H1 (cell line): ENCODE measurements at regions not wholly inside any gene's neighbourhood (a gene's known extent, or its start where the extent isn't known, plus 50 kb on each side); places are given as distances from the start of the nearest gene placed in this dataset.
"Not testable (repeated sequence)": the region's sequence is repeated elsewhere in the genome, so short reads cannot be mapped to it uniquely, and the experiment has no call there.

ENCODE experiments used
- CTCF ChIA-PET: fragments of 300-600 bp; sonication (Branson Sonifier 250); formaldehyde crosslinking; loops from one replicate; lab custom pipeline; 2021; ENCODE audit not compliant: partially characterized antibody; lab: Charles Lee
- POLR2A ChIA-PET: fragments of 300-600 bp; sonication (Branson Sonifier 250); formaldehyde crosslinking; loops from one replicate; lab custom pipeline; 2021; ENCODE audit warnings: inconsistent platforms; ENCODE audit not compliant: partially characterized antibody; lab: Charles Lee
- DNase-seq, 2 experiments: peaks; one replicate each; pipeline versions ENCODE4 v3.0.0 to v3.0.0-alpha.2; 2010 to 2022; ENCODE audit warnings: low spot score in 2 of 2, low read depth in 1 of 2, mixed read lengths in 1 of 2
- FAIRE-seq: peaks from 2 replicates; lab custom pipeline; 2011; peaks lifted over from hg19 to GRCh38; lab: Jason Lieb, UNC
- H2AFZ ChIP-seq: 2 replicates; pipeline ENCODE4 v1.8.1; 2012; ENCODE audit warnings: low read length, inconsistent platforms
- H2AK5ac ChIP-seq: 2 replicates; pipeline ENCODE4 v1.6.1; 2013; ENCODE audit warnings: low read depth, low read length
- H2BK120ac ChIP-seq: replicated peaks from 2 replicates; pipeline ENCODE3; 2013; ENCODE audit warnings: low read depth, low read length, inconsistent platforms
- H2BK12ac ChIP-seq: 2 replicates; pipeline ENCODE4 v1.6.1; 2013; ENCODE audit warnings: low read depth, low read length
- H2BK15ac ChIP-seq: 2 replicates; pipeline ENCODE4 v1.6.1; 2013; ENCODE audit warnings: low read length
- H2BK20ac ChIP-seq: 2 replicates; pipeline ENCODE4 v1.6.1; 2013; ENCODE audit warnings: low read length
- H2BK5ac ChIP-seq: 2 replicates; pipeline ENCODE4 v1.6.1; 2013; ENCODE audit warnings: low read depth, low read length
- H3K14ac ChIP-seq: 2 replicates; pipeline ENCODE4 v1.6.1; 2013; ENCODE audit warnings: inconsistent platforms; ENCODE audit not compliant: insufficient read length
- H3K18ac ChIP-seq: 2 replicates; pipeline ENCODE4 v1.6.1; 2013; ENCODE audit warnings: low read length; ENCODE audit errors: extremely low read depth
- H3K23ac ChIP-seq: 2 replicates; pipeline ENCODE4 v1.6.1; 2013; ENCODE audit warnings: inconsistent platforms; ENCODE audit not compliant: insufficient read length
- H3K23me2 ChIP-seq: 2 replicates; pipeline ENCODE4 v1.6.1; 2013; ENCODE audit warnings: low read depth, low read length
- H3K27ac ChIP-seq: 2 replicates; pipeline ENCODE4 v1.6.1; 2011; ENCODE audit warnings: low read depth, low read length, inconsistent platforms
- H3K27me3 ChIP-seq, 4 experiments: replicated peaks in 1 of 4; 1 replicate in 1 of 4; 2 replicates in 3 of 4; pipeline versions ENCODE4 v1.6.1 to v1.8.1; 2011 to 2013; ENCODE audit warnings: low read length in 3 of 4, mild to moderate bottlenecking in 3 of 4, inconsistent platforms in 2 of 4, mixed read lengths in 2 of 4, moderate library complexity in 1 of 4; ENCODE audit not compliant: control insufficient read depth in 3 of 4, insufficient read depth in 3 of 4; ENCODE audit errors: extremely low read depth in 1 of 4
- H3K36me3 ChIP-seq, 4 experiments: 2 replicates each; pipeline versions ENCODE4 v1.6.1 to v1.8.1; 2011 to 2013; ENCODE audit warnings: mild to moderate bottlenecking in 4 of 4, low read length in 3 of 4, moderate library complexity in 2 of 4, control low read depth in 1 of 4, inconsistent platforms in 1 of 4; ENCODE audit not compliant: insufficient read depth in 4 of 4, control insufficient read depth in 2 of 4
- H3K4ac ChIP-seq: replicated peaks from 2 replicates; pipeline ENCODE3; 2013; ENCODE audit warnings: low read length, low read depth, mixed read lengths, inconsistent platforms; ENCODE audit not compliant: insufficient read length
- H3K4me1 ChIP-seq, 4 experiments: replicated peaks in 1 of 4; 1 replicate in 1 of 4; 2 replicates in 3 of 4; pipeline versions ENCODE4 v1.6.1 to v1.8.1; 2011 to 2013; ENCODE audit warnings: low read length in 3 of 4, inconsistent platforms in 2 of 4, mixed read lengths in 1 of 4; ENCODE audit not compliant: insufficient read depth in 4 of 4, control insufficient read depth in 3 of 4
- H3K4me2 ChIP-seq, 2 experiments: 2 replicates each; pipeline versions ENCODE4 v1.6.1 to v1.8.1; 2011 to 2013; ENCODE audit warnings: low read depth in 2 of 2, low read length in 2 of 2, control low read depth in 1 of 2, inconsistent platforms in 1 of 2, mild to moderate bottlenecking in 1 of 2; ENCODE audit not compliant: insufficient read depth in 1 of 2
- H3K4me3 ChIP-seq, 4 experiments: fragments of 200-600, 300-600 bp in 1 of 4; sonication (generic), shearing (Covaris generic), sonication (Bioruptor Twin) in 1 of 4; 2 replicates each; pipeline versions ENCODE4 v1.5.1 to v1.8.1; 2011 to 2016; ENCODE audit warnings: low read length in 4 of 4, low read depth in 3 of 4, control low read depth in 2 of 4, inconsistent platforms in 2 of 4, mild to moderate bottlenecking in 2 of 4, mixed read lengths in 1 of 4, moderate library complexity in 1 of 4; ENCODE audit not compliant: insufficient read depth in 2 of 4; ENCODE audit errors: extremely low read depth in 1 of 4
- H3K56ac ChIP-seq: replicated peaks from 2 replicates; pipeline ENCODE3; 2013; ENCODE audit warnings: low read depth, mild to moderate bottlenecking, mixed read lengths, low read length, inconsistent platforms; ENCODE audit not compliant: insufficient read length
- H3K79me1 ChIP-seq: 2 replicates; pipeline ENCODE4 v1.6.1; 2013; ENCODE audit warnings: low read depth, low read length, control low read depth
- H3K79me2 ChIP-seq, 2 experiments: 2 replicates each; pipeline versions ENCODE4 v1.6.1 to v1.8.1; 2012 to 2013; ENCODE audit warnings: low read length in 2 of 2, mild to moderate bottlenecking in 2 of 2, inconsistent platforms in 1 of 2; ENCODE audit not compliant: insufficient read depth in 2 of 2, control insufficient read depth in 1 of 2
- H3K9ac ChIP-seq, 4 experiments: replicated peaks in 1 of 4; 1 replicate in 1 of 4; 2 replicates in 3 of 4; pipeline versions ENCODE4 v1.6.1 to v1.8.1; 2011 to 2013; ENCODE audit warnings: low read depth in 3 of 4, low read length in 3 of 4, control low read depth in 2 of 4, mild to moderate bottlenecking in 2 of 4, moderate library complexity in 2 of 4, inconsistent platforms in 1 of 4; ENCODE audit errors: extremely low read depth in 1 of 4
- H3K9me3 ChIP-seq, 2 experiments: 2 replicates each; pipeline versions ENCODE4 v1.6.1 to v1.8.1; 2012 to 2013; ENCODE audit warnings: mild to moderate bottlenecking in 2 of 2, moderate library complexity in 2 of 2, control low read depth in 1 of 2, inconsistent platforms in 1 of 2, low read depth in 1 of 2, low read length in 1 of 2, mixed read lengths in 1 of 2; ENCODE audit not compliant: insufficient read depth in 2 of 2
- H4K20me1 ChIP-seq, 2 experiments: replicated peaks in 1 of 2; 2 replicates each; pipeline versions ENCODE3 to v1.8.1; 2011 to 2013; ENCODE audit warnings: inconsistent platforms in 2 of 2, low read length in 2 of 2, mild to moderate bottlenecking in 1 of 2; ENCODE audit not compliant: insufficient read depth in 2 of 2, control insufficient read depth in 1 of 2
- H4K5ac ChIP-seq: 2 replicates; pipeline ENCODE4 v1.6.1; 2013; ENCODE audit warnings: low read length, low read depth, mixed read lengths, inconsistent platforms; ENCODE audit not compliant: insufficient read length
- H4K8ac ChIP-seq: 2 replicates; pipeline ENCODE4 v1.8.0; 2013; ENCODE audit warnings: mild to moderate bottlenecking, moderate library complexity, low read length, inconsistent platforms; ENCODE audit not compliant: insufficient read depth; ENCODE audit errors: extremely low read depth
- H4K91ac ChIP-seq: replicated peaks from 2 replicates; pipeline ENCODE3; 2013; ENCODE audit warnings: low read length, mixed read lengths, inconsistent platforms; ENCODE audit not compliant: insufficient read length
- WGBS, 2 experiments: shearing (Covaris generic) in 1 of 2; methylation state at CpG; one replicate each; pipeline versions ENCODE4 v1.1.6 to v1.1.7; 2013 to 2015; ENCODE audit warnings: low lambda C conversion rate in 2 of 2, mixed read lengths in 2 of 2, inconsistent platforms in 1 of 2, low coverage in 1 of 2, missing lambda C conversion rate in 1 of 2; ENCODE audit not compliant: insufficient replicate concordance in 2 of 2, insufficient coverage in 1 of 2, insufficient read length in 1 of 2; ENCODE audit errors: extremely low coverage in 1 of 2, missing lambda C conversion rate in 1 of 2; 5-methylcytosine and 5-hydroxymethylcytosine counted together

- H3K23me2 ChIP-seq, H4K20me1 ChIP-seq, H3K36me3 ChIP-seq, H3K79me2 ChIP-seq, H3K23ac ChIP-seq, H2AK5ac ChIP-seq, DNase-seq, H3K4ac ChIP-seq, H3K27me3 ChIP-seq, POLR2A ChIA-PET, H3K56ac ChIP-seq, H2BK120ac ChIP-seq, H3K9me3 ChIP-seq, H4K8ac ChIP-seq, H2BK5ac ChIP-seq, H3K18ac ChIP-seq, H2BK12ac ChIP-seq, H3K79me1 ChIP-seq, H3K4me3 ChIP-seq, H2AFZ ChIP-seq, H3K14ac ChIP-seq, H2BK15ac ChIP-seq, H3K4me2 ChIP-seq, H3K4me1 ChIP-seq, H4K91ac ChIP-seq, H2BK20ac ChIP-seq, H4K5ac ChIP-seq, H3K9ac ChIP-seq, FAIRE-seq, H3K27ac ChIP-seq, CTCF ChIA-PET: not testable (repeated sequence)
- WGBS, 2 experiments = 89% methylated on average over 3 of the region's 5 CpGs; no CpG with 5 or more reads in 1 of the 2 experiments
Measured at GRCh38 chr1:146308152-146308551, 79.3 kb upstream of the NOTCH2NLA start.

GRCh38 chr1:146307632-146308031, 78.8 kb upstream of the NOTCH2NLA start:
- CTCF ChIA-PET, H3K4me2 ChIP-seq, H4K5ac ChIP-seq, H4K8ac ChIP-seq, H3K27ac ChIP-seq, DNase-seq, H3K14ac ChIP-seq, H2BK15ac ChIP-seq, H3K23ac ChIP-seq, H4K91ac ChIP-seq, H3K9ac ChIP-seq, POLR2A ChIA-PET, H2AK5ac ChIP-seq, H4K20me1 ChIP-seq, H3K9me3 ChIP-seq, H3K36me3 ChIP-seq, H3K79me1 ChIP-seq, H3K23me2 ChIP-seq, H2BK120ac ChIP-seq, H3K27me3 ChIP-seq, H3K79me2 ChIP-seq, H3K56ac ChIP-seq, H3K4ac ChIP-seq, H2BK12ac ChIP-seq, H2AFZ ChIP-seq, H3K4me3 ChIP-seq, H3K4me1 ChIP-seq, H3K18ac ChIP-seq, H2BK5ac ChIP-seq, FAIRE-seq, H2BK20ac ChIP-seq: not testable (repeated sequence)
- WGBS, 2 experiments = no CpG with 5 or more reads among the region's 5 CpGs
